GM19035 (cell line): ENCODE measurements at regions not wholly inside any gene's neighbourhood (a gene's known extent, or its start where the extent isn't known, plus 50 kb on each side); places are given as distances from the start of the nearest gene placed in this dataset.

Source experiments
- ATAC-seq: cut with Tn5 transposase; IDR thresholded peaks from one replicate; pipeline ENCODE4 v1.9.1; 2021; ENCODE audit not compliant: unreplicated experiment

- no peak for ATAC-seq
Observed at GRCh38 chr13:31925079-31925478, 106.5 kb upstream of the FRY start.

- no peak for ATAC-seq
Observed at GRCh38 chr13:31927219-31927653, 104.3 kb upstream of the FRY start.

GRCh38 chr13:31929031-31929770, 102.4 kb upstream of the FRY start:
- no peak for ATAC-seq

- peak; percentile 34 for ATAC-seq
Observed at GRCh38 chr13:31930490-31930889, 101.1 kb upstream of the FRY start.

- peak; percentile 100 for ATAC-seq
Observed at GRCh38 chr13:31930901-31931522, 100.6 kb upstream of the FRY start.

- ATAC-seq, result no peak
Observed at GRCh38 chr13:31937436-31937835, 94.1 kb upstream of the FRY start.

- ATAC-seq, result no peak
Observed at GRCh38 chr13:31940076-31940475, 91.5 kb upstream of the FRY start.

- no peak for ATAC-seq
Observed at GRCh38 chr13:31943591-31943990, 88.0 kb upstream of the FRY start.

- no peak for ATAC-seq
Observed at GRCh38 chr13:31944262-31945160, 87.1 kb upstream of the FRY start.

- ATAC-seq, result no peak
Observed at GRCh38 chr13:31945202-31945961, 86.2 kb upstream of the FRY start.

GRCh38 chr13:31946091-31946770, 85.3 kb upstream of the FRY start:
- no peak for ATAC-seq

- ATAC-seq, result no peak
Observed at GRCh38 chr13:31947105-31947504, 84.5 kb upstream of the FRY start.

- ATAC-seq, result no peak
Observed at GRCh38 chr13:31947506-31947905, 84.1 kb upstream of the FRY start.

- ATAC-seq, result no peak
Observed at GRCh38 chr13:31949486-31949885, 82.1 kb upstream of the FRY start.

- ATAC-seq, result no peak
Observed at GRCh38 chr13:31950111-31950815, 81.3 kb upstream of the FRY start.

GRCh38 chr13:31951215-31951678, 80.3 kb upstream of the FRY start:
- peak; percentile 94 for ATAC-seq

GRCh38 chr13:31952641-31953380, 78.8 kb upstream of the FRY start:
- ATAC-seq, result no peak

- no peak for ATAC-seq
Observed at GRCh38 chr13:31955101-31955500, 76.5 kb upstream of the FRY start.

- no peak for ATAC-seq
Observed at GRCh38 chr13:31955741-31956140, 75.8 kb upstream of the FRY start.
